Upper lobe of left lung (tissue), 4 donors: ENCODE measurements at regions not wholly inside any gene's neighbourhood (a gene's known extent, or its start where the extent isn't known, plus 50 kb on each side); places are given as distances from the start of the nearest gene placed in this dataset.

Experiments
- CTCF ChIP-seq, 6 experiments: fragments of 450-650 bp in 4 of 6; fragments of 200-600 bp in 2 of 6; sonication (generic) in 2 of 6; IDR thresholded peaks; one replicate each; pipeline ENCODE4 v1.5.1; 2016 to 2019; ENCODE audit warnings: antibody characterized with exemption in 6 of 6
- POLR2AphosphoS5 ChIP-seq, 2 donors: sonication (generic); formaldehyde crosslinking; IDR thresholded peaks; one replicate each; pipeline ENCODE4 v1.5.1; 2017; ENCODE audit warnings: antibody characterized with exemption in 2 of 2

GRCh38 chr2:220682616-220683015, 889.5 kb downstream of the EPHA4 start:
- TF ChIP-seq POLR2AphosphoS5 (IDR thresholded peaks at IDR 0.05): no peak
- TF ChIP-seq CTCF (IDR thresholded peaks at IDR 0.05): no peak
